GM21786 (cell line): ENCODE measurements at regions not wholly inside any gene's neighbourhood (a gene's known extent, or its start where the extent isn't known, plus 50 kb on each side); places are given as distances from the start of the nearest gene placed in this dataset.

Experiments used
- ATAC-seq: cut with Tn5 transposase; IDR thresholded peaks from one replicate; pipeline ENCODE4 v1.9.1; 2021; ENCODE audit not compliant: unreplicated experiment

DNA sequence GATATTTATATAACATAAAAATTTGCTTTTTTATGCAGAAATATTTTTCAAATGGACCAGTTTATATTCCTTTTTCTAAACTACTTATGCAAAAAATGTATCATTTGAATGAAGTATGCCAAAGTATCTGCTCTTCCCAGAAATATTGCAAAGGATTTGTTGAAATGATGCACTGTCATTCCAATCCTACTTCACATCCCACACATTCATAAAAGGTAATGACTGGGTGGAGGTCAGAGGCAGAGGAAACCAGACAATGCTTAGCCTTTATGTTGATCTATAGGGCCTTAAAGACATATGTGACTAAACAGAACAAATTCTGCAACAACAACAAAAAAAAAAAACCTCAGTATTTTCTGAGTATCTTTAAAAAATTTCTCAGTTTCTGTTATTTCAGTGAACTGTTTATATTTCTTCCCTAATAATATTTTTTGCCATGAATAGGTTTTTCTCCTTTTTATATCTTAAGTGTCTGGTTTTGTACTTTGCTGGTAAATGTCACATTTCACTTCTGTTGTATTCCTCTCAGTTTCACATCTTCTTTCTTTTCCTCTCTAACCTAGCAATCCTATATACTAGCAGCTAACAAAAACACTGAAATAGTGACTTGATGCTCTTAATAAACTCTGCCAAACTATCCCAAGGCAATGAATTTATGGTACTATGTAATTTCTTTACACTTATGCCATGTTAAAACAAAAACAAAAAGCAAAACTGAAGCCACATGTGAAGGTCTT lies 374.1 kb downstream of the BCKDHB start:
- peak; percentile 82 for ATAC-seq

DNA sequence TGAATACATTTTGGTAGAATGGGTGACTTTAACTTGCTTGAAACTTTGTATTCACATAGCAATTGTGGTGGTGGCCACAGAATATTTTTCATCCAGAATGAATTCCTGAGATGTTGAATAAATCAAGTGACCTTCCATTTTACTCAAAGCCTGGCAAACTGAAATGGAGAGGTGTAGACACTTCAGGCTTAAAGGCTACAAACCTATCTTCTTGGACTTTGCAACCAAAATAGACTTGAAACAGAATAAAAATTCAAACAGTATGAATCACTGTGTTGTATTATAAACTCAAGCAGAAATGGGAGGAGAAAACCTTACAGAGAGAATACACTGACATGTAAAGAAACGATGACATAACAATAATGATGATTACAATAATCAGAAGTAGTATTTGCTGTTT lies 371.6 kb downstream of the BCKDHB start:
- no peak for ATAC-seq

DNA sequence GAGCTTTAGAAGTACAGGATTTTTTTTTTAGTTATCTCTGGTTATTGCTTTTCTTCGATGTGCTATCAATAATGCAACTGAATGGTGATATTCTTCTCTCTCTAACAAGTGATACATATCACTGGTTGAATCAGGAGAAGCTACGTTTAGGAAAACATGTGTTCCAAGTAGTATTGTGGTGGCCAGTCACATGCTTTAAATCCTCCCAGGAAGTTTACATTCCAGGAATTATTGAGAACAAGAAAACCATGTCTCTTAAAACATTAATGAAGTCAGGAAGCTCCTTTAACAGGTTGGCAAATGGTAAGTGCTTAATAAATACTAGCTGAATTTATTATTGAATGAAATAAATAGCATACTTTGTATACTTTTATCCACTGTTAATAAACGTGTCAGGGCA lies 371.1 kb downstream of the BCKDHB start:
- ATAC-seq = no peak

DNA sequence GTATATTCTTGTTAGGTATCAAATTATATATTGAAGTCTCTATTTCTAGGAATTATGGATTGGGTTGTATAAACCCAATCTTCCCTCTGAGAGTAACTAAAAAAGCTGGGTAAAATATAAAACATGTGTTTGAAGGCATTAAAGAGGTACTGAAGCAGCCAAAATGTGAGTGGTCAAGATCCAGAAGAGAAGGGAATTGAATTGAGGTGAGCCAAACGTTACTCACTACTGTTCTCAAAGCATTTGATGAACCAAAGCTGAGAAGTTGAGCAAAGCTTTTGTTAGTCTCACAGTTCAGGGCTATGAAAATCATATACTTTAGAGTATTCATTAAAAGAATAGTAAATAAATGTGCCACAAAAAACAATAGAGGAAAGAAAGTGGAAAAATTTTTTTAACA lies 365.8 kb downstream of the BCKDHB start:
- ATAC-seq = no peak

DNA sequence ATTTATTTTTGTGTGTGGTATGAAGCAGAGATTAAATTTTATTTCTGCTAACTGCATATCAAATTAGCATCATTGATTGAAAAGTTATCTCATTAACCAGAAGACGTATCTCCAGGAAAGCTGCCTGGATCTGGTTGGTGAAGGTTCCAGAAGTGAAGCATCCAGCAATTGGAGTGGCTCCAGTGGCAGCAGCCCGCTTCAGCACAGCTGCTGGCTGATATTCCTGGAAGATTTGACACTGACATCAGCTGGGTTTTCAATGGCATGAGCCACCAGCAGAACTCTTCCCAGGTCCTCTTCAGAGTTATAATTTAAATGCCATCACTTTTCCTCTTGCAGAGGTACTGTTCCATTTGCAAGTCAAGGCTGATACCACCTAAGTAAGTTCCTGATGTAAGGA lies 363.5 kb downstream of the BCKDHB start:
- ATAC-seq = no peak

DNA sequence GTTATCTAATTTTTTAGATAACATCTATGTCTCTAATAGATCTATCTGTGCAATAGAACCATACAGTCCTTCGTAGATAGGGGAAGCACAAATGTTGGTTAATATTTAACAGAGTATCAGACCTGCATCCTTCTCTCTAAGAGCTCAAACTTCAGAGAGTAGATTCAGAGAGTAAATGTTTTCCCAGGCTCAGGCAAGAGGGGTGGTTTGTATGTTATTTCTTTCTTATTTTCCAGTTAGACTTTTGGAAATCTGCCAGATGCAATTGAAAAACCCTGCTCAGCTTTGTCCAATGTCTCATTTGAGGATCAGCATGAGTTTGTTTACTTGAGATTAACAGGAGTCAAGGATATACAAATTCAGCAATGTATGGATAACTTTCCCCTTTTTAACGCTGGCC lies 361.9 kb downstream of the BCKDHB start:
- ATAC-seq = no peak

DNA sequence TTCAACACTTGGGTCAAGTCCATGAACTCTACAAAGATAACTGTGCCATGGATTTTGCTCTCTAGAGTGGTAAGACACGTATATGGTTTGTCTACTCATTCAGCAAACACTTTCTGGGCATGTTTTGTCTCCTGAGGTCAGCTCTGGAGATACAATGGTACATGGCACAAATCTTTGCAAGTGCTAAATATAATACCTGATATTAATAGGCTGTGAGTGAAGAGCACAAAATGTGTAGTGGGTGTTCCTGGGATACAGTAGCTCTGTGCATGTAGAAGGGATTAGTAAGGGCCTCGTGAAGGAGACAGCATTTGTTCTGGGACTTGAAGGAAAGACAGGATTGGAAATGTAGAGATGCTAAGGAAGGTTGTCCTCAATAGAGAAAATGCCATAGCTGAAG lies 360.9 kb downstream of the BCKDHB start:
- ATAC-seq = no peak

DNA sequence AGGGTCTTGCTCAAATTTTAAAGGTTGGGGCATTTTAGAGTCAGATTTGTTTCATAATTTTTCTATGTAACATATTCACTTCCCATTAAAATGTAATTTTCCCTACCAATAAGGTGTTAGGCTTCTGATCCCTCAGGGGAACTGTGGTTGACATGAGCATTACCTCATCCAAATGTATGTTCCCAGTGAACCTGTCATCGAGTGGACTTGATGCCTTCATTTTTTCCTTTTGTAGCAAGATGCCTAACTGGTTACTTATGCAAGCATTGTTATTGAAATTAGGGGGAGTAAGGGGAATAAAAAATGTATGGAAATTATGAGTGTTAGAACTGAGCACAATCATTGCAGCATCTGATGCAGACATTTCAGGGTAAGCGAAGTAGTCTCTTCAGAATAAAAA lies 360.5 kb downstream of the BCKDHB start:
- no peak for ATAC-seq

DNA sequence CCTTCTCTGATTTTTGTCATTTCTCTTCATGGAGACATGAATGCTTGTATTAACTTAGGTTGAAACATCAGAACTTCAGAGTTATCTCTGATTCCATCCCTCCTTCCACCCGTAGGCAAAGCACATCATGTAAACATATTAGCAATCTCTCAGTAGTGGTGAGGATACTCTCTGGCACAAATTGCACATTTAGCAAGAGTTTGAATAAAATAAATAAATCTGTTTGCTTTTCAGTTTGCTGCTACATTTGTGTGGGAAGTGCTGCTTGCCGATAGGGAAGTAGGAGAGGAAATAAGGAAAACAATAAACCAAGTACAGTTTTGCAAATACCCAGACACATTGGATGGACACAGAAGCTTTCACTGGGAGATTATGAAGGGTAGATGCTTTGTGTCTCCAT lies 359.0 kb downstream of the BCKDHB start:
- ATAC-seq = no peak

DNA sequence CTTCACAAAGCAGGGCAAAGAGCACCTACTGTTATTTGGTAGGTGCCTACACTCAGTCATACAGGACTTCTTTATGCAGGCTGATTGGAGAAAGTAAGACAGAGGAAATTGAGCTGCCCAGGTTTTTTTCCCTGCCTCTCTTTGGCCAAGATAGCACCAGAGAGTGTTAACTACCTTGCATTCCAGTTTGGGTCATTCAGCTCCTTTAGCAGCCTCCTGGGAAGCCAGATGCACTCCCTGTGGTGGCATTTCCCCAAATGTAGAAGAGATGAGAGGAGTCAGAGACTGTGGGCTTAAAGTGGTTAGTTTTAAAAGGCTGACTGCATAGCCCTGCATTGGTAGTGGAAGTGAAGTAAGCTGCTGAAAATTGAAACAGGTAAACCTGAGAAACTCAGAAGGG lies 358.4 kb downstream of the BCKDHB start:
- no peak for ATAC-seq

DNA sequence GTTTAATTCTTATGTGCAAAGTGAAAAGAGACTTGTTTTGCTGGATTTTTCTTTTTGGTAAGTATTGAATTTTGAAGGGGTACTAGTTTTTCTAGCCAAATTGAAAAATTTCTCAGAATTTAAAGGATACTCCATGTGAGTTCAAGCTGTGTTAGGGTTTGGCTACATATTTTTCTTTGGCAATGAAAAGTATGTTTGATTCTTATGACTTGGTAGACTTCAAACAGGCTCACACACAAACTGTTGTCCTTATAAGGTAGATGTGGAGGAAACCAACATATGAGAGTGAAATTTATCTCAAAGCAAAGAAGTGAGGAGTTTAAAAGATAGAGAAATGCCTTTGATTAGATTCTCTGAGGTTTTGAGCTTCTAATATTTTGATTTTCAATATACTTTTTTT lies 356.7 kb downstream of the BCKDHB start:
- no peak for ATAC-seq

DNA sequence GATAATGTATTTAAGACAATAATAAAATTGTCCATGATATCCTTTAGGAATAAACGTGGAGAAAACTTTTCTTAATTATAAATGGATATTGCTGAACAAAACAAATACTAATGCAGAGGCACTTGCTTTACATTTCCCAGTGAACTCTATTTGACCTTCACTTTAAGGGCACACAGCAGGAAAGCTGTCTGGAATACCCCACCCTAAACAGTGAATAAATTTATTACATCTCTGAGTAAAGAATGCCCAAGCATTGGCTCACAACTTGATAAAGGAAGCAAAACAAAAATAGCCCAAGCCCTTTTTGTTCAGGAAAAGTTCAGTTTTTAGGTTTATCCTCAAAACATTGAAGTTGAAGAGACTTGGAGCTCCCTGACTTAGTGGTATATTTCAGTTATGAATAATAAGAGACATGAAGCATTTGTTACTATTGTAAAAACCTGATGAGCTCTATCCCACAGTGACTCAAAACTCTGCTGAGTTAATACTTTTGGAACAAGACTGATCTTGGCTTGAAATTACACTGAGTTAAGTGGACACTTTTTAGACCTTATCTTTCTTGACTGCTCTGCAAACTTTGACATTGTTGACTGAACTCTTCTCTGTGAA lies 353.9 kb downstream of the BCKDHB start:
- ATAC-seq = no peak

DNA sequence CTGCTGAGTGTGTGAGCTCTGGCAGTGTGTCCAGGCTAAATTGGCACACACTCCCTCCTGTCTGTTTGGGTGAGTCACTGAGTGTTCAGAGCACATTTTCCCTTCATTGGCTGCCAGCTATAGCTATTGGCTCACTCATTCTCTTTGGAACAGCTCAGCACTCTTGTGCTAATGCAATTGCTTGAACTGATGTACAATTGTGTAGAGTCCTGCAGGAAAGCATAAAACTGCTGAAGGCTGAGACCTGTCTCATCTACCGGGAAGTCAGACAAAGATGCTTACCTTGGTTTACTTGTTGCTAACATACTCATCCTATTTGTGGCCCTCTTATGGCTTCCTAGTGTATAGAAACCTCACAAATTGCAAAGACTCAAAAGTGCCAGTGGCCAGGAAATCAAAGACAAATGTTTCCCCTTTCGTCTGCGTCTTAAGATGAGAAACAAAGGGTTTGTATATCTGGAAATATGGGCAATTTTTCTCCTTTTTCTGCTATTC lies 351.0 kb downstream of the BCKDHB start:
- ATAC-seq = no peak

DNA sequence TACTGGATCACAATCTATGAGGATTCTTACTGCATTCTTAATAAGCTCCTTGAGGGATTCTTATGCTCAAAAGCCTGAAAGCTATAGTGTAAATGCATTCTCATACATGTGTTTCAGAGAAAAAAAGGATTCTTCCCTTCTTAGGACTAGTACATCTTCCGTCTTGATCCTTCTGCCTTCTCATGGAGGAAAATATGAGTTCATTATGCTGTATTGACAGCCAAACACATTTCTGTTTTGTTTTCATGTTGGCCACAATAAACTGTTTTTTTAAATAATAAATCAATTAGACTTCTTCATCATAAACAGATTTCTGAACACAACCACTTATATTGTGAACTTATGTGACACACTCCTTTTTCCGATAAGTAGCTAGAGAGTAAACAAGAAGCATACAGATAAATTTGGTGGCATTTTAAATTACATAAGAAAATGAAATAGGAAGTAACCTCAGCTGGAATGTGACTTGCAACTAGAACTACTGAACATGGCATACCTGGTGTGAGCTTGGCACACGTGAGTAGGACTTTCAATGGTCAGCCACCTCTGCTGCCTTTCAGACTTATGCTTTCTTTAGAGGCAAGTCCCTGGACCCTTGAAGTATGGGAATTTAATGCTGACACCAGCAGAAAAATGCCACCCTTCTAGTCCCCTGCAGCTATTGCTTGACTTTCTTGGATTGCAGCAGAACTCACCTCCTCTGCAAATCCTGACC lies 350.4 kb downstream of the BCKDHB start:
- ATAC-seq = no peak

DNA sequence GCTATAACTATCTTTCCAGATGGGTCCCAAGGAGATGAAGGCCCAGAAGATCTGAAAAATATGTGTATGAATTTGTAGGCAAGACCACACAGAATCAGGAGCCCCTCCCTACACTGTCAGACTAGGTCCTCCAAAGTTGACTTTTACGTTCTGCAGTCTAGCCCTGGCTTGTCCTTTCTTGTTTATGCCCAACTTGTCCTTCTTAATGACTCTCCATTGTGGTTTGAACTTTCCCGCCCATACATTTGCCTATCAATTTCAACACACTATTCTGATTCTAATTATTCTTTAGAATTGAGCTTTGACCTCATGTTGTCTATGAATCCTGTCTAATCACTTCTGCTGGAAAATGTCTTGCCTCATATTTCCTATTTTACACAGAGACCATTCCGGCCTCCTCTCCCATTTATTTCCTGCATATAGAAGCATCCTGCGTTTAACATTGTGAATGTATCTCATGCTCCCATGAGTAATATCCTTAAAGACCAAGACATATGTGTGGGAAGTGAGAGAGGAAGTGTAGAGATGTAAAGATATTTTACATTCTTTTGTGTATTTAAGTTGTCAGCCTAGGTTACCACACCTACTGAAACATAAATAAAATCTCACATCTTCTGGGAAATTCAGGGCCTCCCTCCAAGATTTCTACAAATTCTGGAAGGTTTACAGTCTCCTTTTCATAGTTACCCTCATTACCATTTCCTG lies 348.3 kb downstream of the BCKDHB start:
- no peak for ATAC-seq

DNA sequence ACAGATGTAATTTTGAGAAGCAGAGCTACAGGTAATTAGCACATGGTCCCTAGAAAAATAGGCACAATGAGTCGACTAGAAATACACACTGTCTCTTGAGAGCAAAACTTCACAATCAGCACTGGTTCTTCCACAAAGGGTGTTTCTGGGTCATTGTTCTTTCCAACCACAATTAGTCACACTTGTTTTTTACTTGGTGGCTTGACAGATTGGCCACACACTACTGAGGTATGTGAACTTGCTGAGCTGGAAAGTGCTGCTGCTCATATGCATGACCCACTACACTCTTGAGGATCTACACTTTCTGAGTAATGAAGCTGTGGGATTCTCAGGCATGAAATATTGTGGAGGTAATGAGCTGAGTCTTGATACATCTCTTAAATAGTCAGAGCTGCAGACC lies 347.7 kb downstream of the BCKDHB start:
- peak; percentile 77 for ATAC-seq

DNA sequence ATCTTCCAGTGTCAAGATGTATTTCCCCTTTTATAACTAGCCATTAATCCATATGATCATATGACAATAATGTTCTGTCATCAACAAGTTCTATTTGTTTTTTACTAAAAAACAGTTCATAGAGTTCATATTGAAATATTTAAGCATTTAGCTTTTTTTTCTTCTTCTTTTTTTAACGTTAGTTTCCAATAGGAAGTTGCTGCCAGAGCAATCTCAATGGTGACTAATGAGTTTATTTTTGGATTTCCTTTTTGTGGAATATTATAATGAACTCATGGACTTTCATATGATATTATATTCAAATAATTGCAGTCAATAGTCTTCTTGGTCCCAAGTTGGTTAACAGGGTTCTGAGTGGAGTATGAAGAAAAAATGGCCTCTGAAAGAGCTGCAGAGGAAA lies 343.3 kb downstream of the BCKDHB start:
- ATAC-seq = no peak

DNA sequence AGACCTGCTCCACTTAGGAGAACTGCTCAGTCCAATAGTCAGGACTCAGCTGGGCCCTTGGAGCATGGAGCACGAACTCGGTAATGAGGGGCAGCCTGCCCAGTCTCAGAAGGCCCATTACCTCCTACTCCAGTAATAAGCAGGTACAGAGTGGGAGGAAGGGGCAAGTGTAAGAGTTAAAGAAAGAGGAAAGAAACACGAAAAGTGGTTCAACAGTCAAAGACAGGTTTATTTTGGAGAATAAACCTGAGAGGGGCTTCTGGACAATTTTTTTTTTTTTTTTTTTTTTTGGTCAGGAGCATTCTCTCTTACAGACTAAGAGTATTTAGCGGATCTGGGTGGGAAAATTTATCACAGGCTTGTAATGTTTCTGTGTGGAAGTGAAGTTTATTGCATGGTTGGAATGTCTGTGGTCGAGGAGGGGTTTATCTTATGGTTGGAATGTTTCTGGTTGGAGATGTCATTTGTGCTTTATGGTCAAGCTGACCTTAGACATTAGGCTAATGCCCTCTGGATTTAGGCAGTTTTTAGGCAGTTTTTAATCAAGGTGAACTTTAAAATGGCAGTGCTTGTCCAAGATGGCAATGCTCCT lies 340.1 kb downstream of the BCKDHB start:
- ATAC-seq = no peak

DNA sequence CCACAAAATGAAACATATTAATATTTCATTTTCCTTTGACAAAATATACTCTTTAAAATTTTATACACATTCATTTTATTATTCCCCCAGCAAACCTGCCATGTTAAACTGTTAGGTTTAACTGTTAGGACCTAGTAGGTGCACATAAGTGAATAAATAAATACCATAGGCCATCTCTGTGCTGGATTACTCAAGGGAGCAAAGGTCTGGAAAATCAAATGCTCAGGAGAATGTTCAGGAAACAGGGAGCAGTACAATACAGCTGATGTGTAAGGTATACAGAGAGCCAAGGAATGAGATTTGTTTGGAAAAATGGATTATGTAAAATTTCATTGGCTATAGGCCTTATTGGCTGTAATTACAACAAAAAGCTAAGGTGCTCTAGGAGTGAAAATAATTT lies 339.3 kb downstream of the BCKDHB start:
- ATAC-seq = no peak

DNA sequence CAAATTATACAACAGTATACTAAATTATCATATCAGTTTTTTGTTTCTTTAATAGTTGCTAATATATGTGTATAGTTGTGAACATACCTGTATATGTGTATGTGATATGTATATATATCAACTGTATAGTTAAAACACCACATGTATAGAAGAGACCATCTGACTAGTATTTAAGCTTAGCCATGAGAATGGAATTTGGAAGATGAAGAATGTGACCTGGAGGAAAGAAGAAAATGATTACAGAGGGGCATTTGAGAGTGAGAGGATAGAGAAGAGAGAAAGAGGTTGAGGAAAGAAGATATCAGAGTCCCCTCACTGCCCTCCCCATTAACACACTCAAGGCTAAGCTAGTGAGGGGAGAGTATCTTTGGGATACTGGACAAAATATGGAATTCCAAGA lies 335.9 kb downstream of the BCKDHB start:
- ATAC-seq = no peak

DNA sequence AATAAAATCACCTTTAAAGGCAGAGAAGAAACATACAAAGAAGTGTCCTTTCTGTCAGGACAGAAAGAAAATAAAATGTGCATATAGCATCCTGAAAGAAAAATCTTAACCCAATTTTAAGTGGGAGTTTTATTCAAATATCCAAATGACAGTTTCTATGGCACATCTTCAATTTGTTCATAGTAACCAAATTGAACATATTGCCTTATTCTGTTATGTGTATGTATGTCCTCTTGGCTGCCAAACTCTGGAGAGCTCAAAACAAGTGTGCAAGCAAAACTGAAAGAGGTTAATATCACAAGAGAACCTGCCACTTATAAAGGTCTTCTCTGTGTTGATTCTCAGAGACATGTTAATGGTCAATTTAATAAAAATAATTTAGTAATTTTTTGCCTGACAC lies 334.7 kb downstream of the BCKDHB start:
- ATAC-seq = no peak
